Glomerular visceral epithelial cell (primary cell): ENCODE measurements at regions not wholly inside any gene's neighbourhood (a gene's known extent, or its start where the extent isn't known, plus 50 kb on each side); places are given as distances from the start of the nearest gene placed in this dataset.
"Not testable (repeated sequence)": the region's sequence is repeated elsewhere in the genome, so short reads cannot be mapped to it uniquely, and the experiment has no call there.

Source experiments
- DNase-seq: peaks from one replicate; pipeline ENCODE4 v3.0.0-alpha.2; 2016; ENCODE audit errors: extremely low spot score

- DNase-seq: no peak
Observed at GRCh38 chr12:93080452-93080851, 151.4 kb upstream of the EEA1 start.

GRCh38 chr12:93080994-93081809 lies 152.1 kb upstream of the EEA1 start:
- DNase-seq: peak; percentile 21

GRCh38 chr12:93081810-93082165 lies 152.7 kb upstream of the EEA1 start:
- no peak for DNase-seq

DNA sequence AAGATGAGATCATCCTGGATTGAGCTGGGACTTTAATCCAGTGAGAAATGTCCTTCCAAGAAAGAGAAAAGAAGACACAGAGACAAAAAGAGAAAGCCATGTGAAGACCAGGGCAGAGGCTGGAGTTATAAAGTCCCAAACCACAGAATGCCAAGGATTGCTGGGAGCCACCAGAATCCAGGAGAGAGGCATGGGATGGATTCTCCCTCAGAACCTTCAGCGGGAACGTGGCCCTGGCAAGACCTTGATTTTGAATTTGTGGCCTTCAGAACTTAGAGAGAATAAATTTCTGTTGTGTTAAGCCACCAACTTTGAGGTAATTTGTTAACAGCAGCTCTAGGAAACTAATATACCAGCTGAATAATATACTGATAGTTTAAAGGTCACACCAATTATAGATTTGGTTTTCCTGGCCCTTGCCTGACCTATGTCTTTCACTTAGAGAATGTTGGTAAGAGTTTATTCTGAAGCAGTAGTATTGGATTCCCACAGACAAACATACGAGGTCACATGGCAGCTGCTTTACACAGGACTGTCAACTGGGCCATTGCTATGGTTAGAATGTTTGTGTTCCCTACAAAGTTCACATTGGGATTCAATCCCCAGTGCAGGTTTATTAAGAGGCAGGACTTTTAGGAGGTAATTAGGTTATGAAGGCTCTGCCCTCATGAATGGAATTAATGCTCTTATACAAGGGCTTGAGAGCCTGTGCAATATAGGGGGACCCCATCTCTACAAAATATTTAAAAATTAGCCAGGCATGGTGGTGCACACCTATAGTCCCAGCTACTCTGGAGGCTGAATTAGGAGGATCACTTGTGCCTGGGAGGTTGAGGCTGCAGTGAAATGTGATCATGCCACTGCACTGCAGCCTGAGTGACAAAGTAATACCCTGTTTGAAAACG lies 156.5 kb upstream of the EEA1 start:
- DNase-seq: no peak

DNA sequence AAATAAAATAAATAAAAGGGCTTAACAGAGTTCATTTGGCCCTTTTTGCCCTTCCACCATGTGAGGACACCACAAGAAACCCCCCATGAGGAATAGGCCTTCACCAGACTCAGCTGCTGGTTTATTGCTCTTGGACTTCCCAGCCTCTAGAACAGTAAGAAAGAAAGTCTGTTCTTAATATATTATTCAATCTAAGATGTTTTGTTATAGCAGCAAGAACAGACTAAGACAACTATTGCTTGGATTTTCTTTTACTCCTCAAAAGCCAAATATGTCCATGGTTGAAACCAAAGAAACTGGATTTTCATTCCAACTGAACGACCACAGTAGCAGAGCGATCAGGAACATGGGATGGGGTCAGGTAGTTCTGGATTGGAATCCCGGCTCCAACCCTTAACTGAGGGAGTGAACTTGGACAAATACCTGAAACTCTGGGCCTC lies 157.2 kb upstream of the EEA1 start:
- no peak for DNase-seq

DNA sequence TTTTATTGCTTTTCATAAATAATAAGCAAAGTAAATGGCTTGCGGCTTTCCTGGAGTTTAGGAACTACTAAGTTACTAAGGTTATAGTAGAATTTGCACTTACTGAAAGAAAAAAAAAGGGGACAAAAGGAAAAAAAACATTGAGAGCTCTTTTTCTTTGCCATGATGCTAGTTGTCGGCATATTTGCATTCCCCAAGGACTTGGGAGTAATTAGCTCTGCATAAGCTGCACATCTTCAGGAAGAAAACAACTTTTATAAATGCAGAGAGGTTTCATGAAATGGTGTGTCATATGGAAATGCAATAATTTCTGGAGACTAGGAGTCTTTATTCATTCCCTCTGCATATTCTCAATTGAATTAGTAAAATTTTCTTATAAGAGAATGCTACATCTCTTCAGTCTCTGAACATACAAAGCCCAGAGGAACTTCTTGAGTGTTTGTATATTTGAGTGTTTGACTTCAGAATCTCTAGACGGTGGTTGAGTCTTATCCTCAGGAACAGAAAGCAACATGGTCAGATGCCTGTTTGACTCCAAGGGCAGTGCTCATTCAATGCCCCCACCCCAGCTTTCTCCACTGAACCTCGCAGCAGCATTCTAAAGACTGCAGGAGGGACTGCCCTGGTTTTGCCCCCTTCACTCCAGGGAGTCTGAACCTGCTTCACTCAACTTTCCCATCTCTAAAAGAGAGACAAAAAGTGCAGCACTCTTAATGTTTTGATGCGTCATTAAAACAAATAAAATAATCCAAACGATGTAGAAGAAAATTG lies 158.9 kb upstream of the EEA1 start:
- no peak for DNase-seq

DNA sequence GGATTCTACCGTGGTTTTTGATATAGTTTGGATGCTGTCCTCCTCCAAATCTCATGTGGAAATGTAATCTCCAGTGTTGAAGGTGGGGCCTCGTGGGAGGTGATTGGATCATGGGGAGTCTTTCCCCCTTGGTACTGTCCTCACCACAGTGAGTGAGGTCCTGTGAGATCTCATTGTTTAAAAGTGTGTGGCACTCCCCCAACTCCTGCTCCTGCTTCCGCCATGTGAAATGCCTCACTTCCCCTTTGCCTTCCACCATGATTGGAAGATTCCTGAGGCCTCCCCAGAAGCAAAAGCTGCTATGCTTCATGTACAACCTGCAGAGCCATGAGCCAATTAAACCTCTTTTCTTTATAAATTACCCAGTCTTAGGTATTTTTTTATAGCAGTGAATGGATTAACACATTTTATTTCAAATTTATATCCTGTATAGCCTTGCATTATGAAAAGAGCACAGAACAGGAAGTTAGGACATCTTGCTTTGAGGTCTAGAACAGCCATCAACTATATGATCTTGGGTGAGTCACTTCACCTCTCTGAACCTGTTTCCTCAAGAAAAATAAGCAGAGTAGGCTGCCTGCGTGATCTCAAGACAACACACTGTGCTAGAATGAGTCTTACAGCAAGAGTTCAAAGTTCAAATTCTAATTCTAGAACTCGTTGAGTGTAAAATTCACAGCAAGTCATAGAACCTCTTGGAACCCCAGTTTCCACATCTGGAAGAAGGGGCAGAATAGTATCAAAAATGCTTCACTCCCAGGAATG lies 160.9 kb upstream of the EEA1 start:
- peak; percentile 57 for DNase-seq

DNA sequence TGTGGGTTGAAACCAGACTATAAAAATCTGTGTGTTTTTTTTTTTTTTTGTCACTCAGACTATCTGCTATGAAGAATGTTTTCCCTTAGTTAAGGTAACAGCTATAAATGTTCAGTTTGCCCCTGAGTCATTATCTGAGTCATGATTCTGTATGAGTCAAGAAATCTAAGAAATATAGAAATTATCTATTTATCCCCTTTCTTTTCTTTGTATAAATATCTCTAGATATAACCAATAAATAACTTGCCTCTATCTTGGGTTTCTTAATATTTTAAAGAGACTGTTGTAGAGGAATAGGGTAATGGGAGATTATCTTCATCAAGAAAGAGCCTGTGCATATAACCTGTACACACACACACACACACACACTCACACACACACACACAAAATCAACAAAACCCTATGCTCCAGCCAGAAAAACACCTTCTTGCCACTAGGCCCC lies 161.7 kb upstream of the EEA1 start:
- DNase-seq: peak; percentile 52

GRCh38 chr12:93091886-93092648 lies 163.0 kb upstream of the EEA1 start:
- no peak for DNase-seq

GRCh38 chr12:93092649-93092945 lies 163.5 kb upstream of the EEA1 start:
- no peak for DNase-seq

DNA sequence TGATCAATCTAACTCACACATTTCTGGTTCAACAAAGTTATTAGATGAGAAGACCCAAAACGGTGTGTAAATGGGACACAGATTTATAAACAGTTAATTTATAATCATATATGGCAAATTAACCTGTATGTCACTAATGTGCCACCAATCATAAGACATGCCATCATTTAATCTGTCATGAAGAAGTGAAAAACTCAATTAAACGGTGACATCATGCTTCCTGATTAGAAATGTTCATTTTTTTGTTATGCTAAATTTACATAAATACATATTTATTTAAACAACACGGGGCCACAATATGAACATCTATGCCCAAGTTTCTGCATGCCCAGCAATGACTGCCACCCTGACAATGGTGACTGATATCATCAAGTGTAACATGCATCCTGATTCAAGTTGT lies 164.1 kb upstream of the EEA1 start:
- no peak for DNase-seq

DNA sequence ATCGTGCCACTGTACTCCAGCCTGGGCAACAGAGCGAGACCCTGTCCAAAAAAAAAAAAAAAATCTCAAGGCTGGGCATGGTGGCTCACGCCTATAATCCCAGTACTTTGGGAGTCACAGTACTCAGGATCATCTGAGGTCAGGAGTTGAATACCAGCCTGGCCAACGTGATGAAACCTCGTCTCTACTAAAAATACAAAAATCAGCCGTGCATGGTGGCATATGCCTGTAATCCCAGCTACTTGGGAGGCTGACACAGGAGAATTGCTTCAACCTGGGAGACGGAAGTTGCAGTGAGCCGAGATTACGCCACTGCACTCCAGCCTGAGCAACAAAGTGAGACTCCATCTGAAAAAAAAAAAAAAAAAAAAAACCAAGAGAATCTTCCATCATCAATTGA lies 165.1 kb upstream of the EEA1 start:
- DNase-seq: not testable (repeated sequence)

- no peak for DNase-seq
Observed at GRCh38 chr12:93094988-93095737, 166.1 kb upstream of the EEA1 start.

DNA sequence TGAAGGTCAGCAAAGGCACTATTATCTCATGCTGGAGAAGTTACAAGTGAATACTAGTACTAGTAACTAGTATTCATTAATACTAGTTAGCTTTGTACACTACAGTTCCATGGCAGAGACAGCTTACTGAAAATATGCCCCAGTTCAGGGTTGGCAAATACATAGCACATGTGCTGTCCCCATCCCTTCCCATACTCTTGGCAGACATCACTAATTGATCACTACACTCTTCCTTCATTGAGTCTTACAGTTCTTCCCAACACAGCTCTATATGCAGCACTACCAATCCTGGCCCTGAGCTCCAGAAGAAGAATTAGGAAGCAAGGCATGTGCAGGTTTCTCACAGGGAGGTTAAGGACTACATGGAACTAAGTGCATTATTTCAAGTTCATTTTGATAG lies 168.3 kb upstream of the EEA1 start:
- DNase-seq: no peak

GRCh38 chr12:93098077-93098476 lies 169.0 kb upstream of the EEA1 start:
- DNase-seq: peak; percentile 45

GRCh38 chr12:93099792-93100191 lies 170.7 kb upstream of the EEA1 start:
- no peak for DNase-seq

GRCh38 chr12:93100610-93101009 lies 171.5 kb upstream of the EEA1 start:
- DNase-seq: no peak

DNA sequence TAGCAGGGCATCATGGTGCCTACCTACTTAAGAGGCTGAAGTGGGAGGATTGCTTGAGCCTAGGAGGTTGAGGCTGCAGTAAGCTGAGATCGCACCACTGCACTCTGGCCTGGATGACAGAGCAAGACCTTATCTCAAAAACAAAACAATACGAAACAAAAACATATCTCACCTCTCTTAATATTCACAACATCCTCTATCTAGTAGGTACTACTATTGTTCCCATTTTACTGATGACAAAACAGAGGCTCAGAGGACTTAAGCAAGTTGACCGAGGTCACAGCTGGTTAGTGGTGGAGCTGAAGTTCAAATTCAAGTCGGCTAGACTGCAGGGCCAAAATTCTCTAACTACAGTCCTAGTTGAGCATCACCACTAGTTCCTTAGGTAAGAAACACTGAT lies 172.3 kb upstream of the EEA1 start:
- DNase-seq: no peak

- DNase-seq: no peak
Observed at GRCh38 chr12:93102312-93102711, 173.2 kb upstream of the EEA1 start.

DNA sequence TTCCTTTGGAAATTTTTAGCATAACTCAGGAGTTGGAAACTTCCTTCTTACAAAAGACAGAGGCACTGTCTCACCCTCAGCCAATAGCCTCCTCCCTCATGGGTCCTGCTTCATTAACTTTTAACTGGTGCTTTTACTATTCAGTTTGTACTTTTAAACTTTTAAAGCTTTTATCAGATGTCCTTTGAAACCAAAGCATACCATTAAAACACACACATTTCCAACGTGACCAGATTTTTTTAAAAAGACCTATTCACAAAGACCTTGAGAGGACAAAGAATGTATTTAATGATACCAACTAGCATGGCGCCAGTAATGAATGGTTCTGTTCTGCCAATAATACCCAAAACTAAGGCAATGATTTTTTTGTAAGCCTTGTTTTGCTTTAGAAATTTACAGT lies 173.6 kb upstream of the EEA1 start:
- DNase-seq: no peak
